ENCODE measurements at regions not wholly inside any gene's neighbourhood (a gene's known extent, or its start where the extent isn't known, plus 50 kb on each side); places are given as distances from the start of the nearest gene placed in this dataset.

DNA sequence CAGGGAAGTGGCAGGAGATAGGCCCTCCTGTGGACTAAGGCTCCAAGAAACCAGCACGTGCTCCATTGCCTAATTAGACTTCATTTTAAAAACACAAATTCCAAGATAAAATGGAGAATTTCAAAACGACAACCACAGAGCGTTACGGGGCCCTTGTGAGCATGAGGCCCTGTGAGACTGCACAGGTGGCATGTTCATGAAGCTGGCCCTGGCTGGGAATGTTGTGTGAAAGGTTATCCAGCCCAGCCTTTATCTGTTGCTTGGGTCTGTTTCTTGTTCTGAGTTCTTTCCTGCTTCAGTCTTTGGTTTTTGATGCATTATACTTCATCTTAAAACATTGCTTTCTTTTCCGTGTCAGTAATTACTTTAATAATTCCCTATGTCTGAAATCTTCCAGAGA lies 99.0 kb downstream of the LACC1 start:
- FAIRE-seq (no peak), DNase-seq (ENCODE audit: low read depth in 1 of 2, low spot score in 2 of 2) (no peak)
- Histone ChIP-seq H3K14ac (ENCODE audit: insufficient read length) (no peak overlapping the region), H2BK15ac (ENCODE audit: low read length) (no peak overlapping the region), H4K91ac (replicated peaks; ENCODE audit: insufficient read length, low read length) (no peak overlapping the region), H3K23ac (ENCODE audit: insufficient read length) (no peak overlapping the region), H3K4me1 (replicated peaks in 1 of 4; ENCODE audit: control insufficient read depth in 3 of 4, insufficient read depth in 4 of 4, low read length in 3 of 4) (peaks cover 0 to 2% (median 0%) of the 10 kb centered on the region in 4 experiments; a peak in 1 of 7 replicates), H4K8ac (ENCODE audit: extremely low read depth, insufficient read depth, low read length) (no peak overlapping the region), H3K36me3 (ENCODE audit: control insufficient read depth in 2 of 4, insufficient read depth in 4 of 4, low read length in 3 of 4) (no peaks in the 10 kb centered on the region), H2BK5ac (ENCODE audit: low read depth, low read length) (no peak overlapping the region), H4K5ac (ENCODE audit: insufficient read length, low read depth, low read length) (no peak overlapping the region), H3K4ac (replicated peaks; ENCODE audit: insufficient read length, low read depth, low read length) (no peak overlapping the region), H3K18ac (ENCODE audit: extremely low read depth, low read length) (no peak overlapping the region), H3K27me3 (replicated peaks in 1 of 4; ENCODE audit: control insufficient read depth in 3 of 4, extremely low read depth in 1 of 4, insufficient read depth in 3 of 4, low read length in 3 of 4) (no peaks in the 10 kb centered on the region; a peak in 1 of 7 replicates), H3K27ac (ENCODE audit: low read depth, low read length) (no peak overlapping the region), H3K4me3 (ENCODE audit: extremely low read depth in 1 of 4, insufficient read depth in 2 of 4, low read depth in 3 of 4, low read length in 4 of 4) (no peak overlapping the region), H3K56ac (replicated peaks; ENCODE audit: insufficient read length, low read depth, low read length) (no peak overlapping the region), H3K23me2 (ENCODE audit: low read depth, low read length) (no peaks in the 10 kb centered on the region), H2BK120ac (replicated peaks; ENCODE audit: low read depth, low read length) (no peak overlapping the region), H2BK20ac (ENCODE audit: low read length) (no peak overlapping the region), H3K9ac (replicated peaks in 1 of 4; ENCODE audit: extremely low read depth in 1 of 4, low read depth in 3 of 4, low read length in 3 of 4) (no peak overlapping the region), H2BK12ac (ENCODE audit: low read depth, low read length) (no peak overlapping the region), H3K9me3 (ENCODE audit: insufficient read depth in 2 of 2, low read depth in 1 of 2, low read length in 1 of 2) (no peaks in the 10 kb centered on the region), H2AK5ac (ENCODE audit: low read depth, low read length) (no peak overlapping the region), H3K79me2 (ENCODE audit: control insufficient read depth in 1 of 2, insufficient read depth in 2 of 2, low read length in 2 of 2) (no peaks in the 10 kb centered on the region), H3K4me2 (ENCODE audit: insufficient read depth in 1 of 2, low read depth in 2 of 2, low read length in 2 of 2) (no peak overlapping the region), H4K20me1 (replicated peaks in 1 of 2; ENCODE audit: control insufficient read depth in 1 of 2, insufficient read depth in 2 of 2, low read length in 2 of 2) (no peaks in the 10 kb centered on the region), H3K79me1 (ENCODE audit: low read depth, low read length) (no peaks in the 10 kb centered on the region), H2AFZ (ENCODE audit: low read length) (no peak overlapping the region)
- POLR2A ChIA-PET (ENCODE audit: partially characterized antibody) = no interaction called here
- 91% methylated on average over 5 of the region's 5 CpGs; no CpG with 5 or more reads in 1 of the 2 experiments for WGBS, 2 experiments (ENCODE audit: extremely low coverage in 1 of 2, insufficient coverage in 1 of 2, insufficient read length in 1 of 2, insufficient replicate concordance in 2 of 2, low coverage in 1 of 2, low lambda C conversion rate in 2 of 2, missing lambda C conversion rate in 1 of 2)
- CTCF ChIA-PET (ENCODE audit: partially characterized antibody) = interaction anchor here (1.6 kb wide), 1 partner anchor 70 kb away, joined by 5 read pairs; no protein-coding TSS in a partner anchor
- no peak for TF ChIP-seq TBP (IDR thresholded peaks at IDR 0.05; ENCODE audit: low read depth, low read length)
- TF ChIP-seq, protein P1, sequence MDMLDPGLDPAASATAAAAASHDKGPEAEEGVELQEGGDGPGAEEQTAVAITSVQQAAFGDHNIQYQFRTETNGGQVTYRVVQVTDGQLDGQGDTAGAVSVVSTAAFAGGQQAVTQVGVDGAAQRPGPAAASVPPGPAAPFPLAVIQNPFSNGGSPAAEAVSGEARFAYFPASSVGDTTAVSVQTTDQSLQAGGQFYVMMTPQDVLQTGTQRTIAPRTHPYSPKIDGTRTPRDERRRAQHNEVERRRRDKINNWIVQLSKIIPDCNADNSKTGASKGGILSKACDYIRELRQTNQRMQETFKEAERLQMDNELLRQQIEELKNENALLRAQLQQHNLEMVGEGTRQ (IDR thresholded peaks at IDR 0.05; ENCODE audit: low read length) = no peak
- TF ChIP-seq, protein P2, sequence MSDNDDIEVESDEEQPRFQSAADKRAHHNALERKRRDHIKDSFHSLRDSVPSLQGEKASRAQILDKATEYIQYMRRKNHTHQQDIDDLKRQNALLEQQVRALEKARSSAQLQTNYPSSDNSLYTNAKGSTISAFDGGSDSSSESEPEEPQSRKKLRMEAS (IDR thresholded peaks at IDR 0.05) = no peak
- TF ChIP-seq EP300 (IDR thresholded peaks at IDR 0.05; ENCODE audit: borderline replicate concordance in 1 of 2, low read depth in 2 of 2, low read length in 2 of 2) = no peak
- no peak for TF ChIP-seq HDAC2 (IDR thresholded peaks at IDR 0.05; ENCODE audit: borderline replicate concordance in 1 of 2, low read depth in 2 of 2, low read length in 2 of 2)
- no peak for TF ChIP-seq GABPA (IDR thresholded peaks at IDR 0.05; ENCODE audit: borderline replicate concordance, insufficient read depth, low read length)
- TF ChIP-seq NRF1 (IDR thresholded peaks at IDR 0.05; ENCODE audit: low read depth, low read length) = no peak
- TF ChIP-seq CHD1 (IDR thresholded peaks at IDR 0.05; ENCODE audit: low read depth, low read length) = no peak
- no peak for TF ChIP-seq ASH2L (IDR thresholded peaks at IDR 0.05; ENCODE audit: low read length)
- no peak for TF ChIP-seq POLR2A (IDR thresholded peaks at IDR 0.05; ENCODE audit: control extremely low read depth in 1 of 2, low read depth in 2 of 2, low read length in 2 of 2)
- TF ChIP-seq, protein P3, sequence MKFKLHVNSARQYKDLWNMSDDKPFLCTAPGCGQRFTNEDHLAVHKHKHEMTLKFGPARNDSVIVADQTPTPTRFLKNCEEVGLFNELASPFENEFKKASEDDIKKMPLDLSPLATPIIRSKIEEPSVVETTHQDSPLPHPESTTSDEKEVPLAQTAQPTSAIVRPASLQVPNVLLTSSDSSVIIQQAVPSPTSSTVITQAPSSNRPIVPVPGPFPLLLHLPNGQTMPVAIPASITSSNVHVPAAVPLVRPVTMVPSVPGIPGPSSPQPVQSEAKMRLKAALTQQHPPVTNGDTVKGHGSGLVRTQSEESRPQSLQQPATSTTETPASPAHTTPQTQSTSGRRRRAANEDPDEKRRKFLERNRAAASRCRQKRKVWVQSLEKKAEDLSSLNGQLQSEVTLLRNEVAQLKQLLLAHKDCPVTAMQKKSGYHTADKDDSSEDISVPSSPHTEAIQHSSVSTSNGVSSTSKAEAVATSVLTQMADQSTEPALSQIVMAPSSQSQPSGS (IDR thresholded peaks at IDR 0.05; ENCODE audit: low read length) = no peak
- no peak for TF ChIP-seq RXRA (IDR thresholded peaks at IDR 0.05; ENCODE audit: insufficient read depth, low read depth, low read length)
